ENCODE measurements at regions not wholly inside any gene's neighbourhood (a gene's known extent, or its start where the extent isn't known, plus 50 kb on each side); places are given as distances from the start of the nearest gene placed in this dataset.

GRCh38 chr6:71420693-71421328 lies 132.2 kb downstream of the OGFRL1 start:
- Histone ChIP-seq H3K4me3 (ENCODE audit: low read depth, low read length) (peak overlapping the region; percentile 79), H3K4me1 (ENCODE audit: insufficient read depth) (no peaks in the 10 kb centered on the region), H3K36me3 (ENCODE audit: insufficient read depth) (no peaks in the 10 kb centered on the region), H3K27ac (ENCODE audit: low read depth) (peak overlapping the region; percentile 76)
- DNase-seq (ENCODE audit: extremely low spot score), result peak; percentile 80
- 4% methylated on average over 46 of the region's 46 CpGs for WGBS

DNA sequence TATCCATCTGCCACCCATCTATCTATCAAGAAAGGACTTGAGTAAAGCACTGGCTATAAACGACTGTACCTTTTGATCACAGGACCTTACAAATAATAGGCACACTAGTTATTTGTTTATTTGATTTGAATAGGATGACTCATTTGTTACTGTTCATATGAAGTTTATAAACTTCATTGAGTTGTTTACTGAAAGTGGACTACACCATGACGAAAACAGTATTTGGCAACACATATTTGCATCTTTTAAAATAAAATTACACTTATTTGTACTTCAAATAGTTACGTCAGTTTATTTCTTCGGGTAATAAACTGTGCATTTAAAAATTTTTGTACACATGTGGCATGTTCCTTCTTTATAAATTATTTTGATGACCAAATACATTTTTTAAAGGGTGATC lies 133.0 kb downstream of the OGFRL1 start:
- no peak overlapping the region for H3K27ac ChIP-seq (ENCODE audit: low read depth)
- no peaks in the 10 kb centered on the region for H3K36me3 ChIP-seq (ENCODE audit: insufficient read depth)
- 73% methylated on average over 4 of the region's 4 CpGs for WGBS
- no peak overlapping the region for H3K4me3 ChIP-seq (ENCODE audit: low read depth, low read length)
- H3K4me1 ChIP-seq (ENCODE audit: insufficient read depth), result no peaks in the 10 kb centered on the region
- DNase-seq (ENCODE audit: extremely low spot score), result no peak

GRCh38 chr6:71430018-71430417 lies 141.4 kb downstream of the OGFRL1 start:
- Histone ChIP-seq H3K4me3 (ENCODE audit: low read depth, low read length) (no peak overlapping the region), H3K36me3 (ENCODE audit: insufficient read depth) (no peaks in the 10 kb centered on the region), H3K4me1 (ENCODE audit: insufficient read depth) (no peaks in the 10 kb centered on the region), H3K27ac (ENCODE audit: low read depth) (no peak overlapping the region)
- no peak for DNase-seq (ENCODE audit: extremely low spot score)
- WGBS, result 72% methylated on average over 3 of the region's 3 CpGs

DNA sequence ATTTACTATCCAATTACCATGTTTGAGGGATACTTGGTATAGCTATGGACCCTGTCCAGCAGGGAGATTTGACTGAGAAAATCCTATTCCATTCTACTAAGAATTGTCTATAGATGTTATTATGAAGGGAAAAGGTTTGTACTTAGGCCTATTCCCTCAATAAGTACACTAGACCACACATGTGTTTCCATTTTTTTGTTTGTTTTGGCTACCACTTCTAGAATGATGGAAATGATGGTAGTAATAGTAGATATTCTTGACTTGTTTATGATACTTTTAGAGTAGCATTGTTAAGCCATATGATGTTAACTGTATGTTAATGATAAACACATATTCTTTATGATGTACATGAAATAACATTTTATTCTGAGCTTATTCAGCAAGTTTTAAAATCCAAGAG lies 144.8 kb downstream of the OGFRL1 start:
- H3K4me3 ChIP-seq (ENCODE audit: low read depth, low read length), result no peak overlapping the region
- H3K36me3 ChIP-seq (ENCODE audit: insufficient read depth), result no peaks in the 10 kb centered on the region
- H3K27ac ChIP-seq (ENCODE audit: low read depth), result no peak overlapping the region
- no peaks in the 10 kb centered on the region for H3K4me1 ChIP-seq (ENCODE audit: insufficient read depth)
- no peak for DNase-seq (ENCODE audit: extremely low spot score)

DNA sequence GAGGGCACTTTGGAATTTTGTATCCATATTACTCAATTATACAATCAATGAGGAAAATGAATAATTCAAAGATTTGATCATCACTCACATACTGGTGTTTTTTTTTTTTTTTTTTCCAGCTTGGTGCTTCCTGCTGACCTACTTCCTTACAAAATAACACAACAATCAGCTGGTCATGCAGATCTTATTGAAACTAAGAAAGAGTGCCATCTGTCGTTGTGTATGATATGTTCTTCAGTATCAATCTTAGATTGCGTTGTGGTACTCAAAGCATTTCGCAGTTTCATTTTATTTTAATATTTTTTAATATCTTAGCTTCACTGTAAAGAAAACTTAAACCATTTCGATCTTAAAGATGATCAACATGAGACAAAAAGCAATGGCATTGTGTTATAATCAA lies 155.6 kb downstream of the OGFRL1 start:
- H3K27ac ChIP-seq (ENCODE audit: low read depth), result no peak overlapping the region
- no peaks in the 10 kb centered on the region for H3K36me3 ChIP-seq (ENCODE audit: insufficient read depth)
- DNase-seq (ENCODE audit: extremely low spot score), result no peak
- WGBS, result 81% methylated on average over 4 of the region's 4 CpGs
- no peaks in the 10 kb centered on the region for H3K4me1 ChIP-seq (ENCODE audit: insufficient read depth)
- no peak overlapping the region for H3K4me3 ChIP-seq (ENCODE audit: low read depth, low read length)

GRCh38 chr6:71446057-71446456 lies 157.4 kb downstream of the OGFRL1 start:
- WGBS, result 65% methylated on average over 2 of the region's 2 CpGs
- Histone ChIP-seq H3K36me3 (ENCODE audit: insufficient read depth) (no peaks in the 10 kb centered on the region), H3K4me1 (ENCODE audit: insufficient read depth) (no peaks in the 10 kb centered on the region), H3K4me3 (ENCODE audit: low read depth, low read length) (no peak overlapping the region), H3K27ac (ENCODE audit: low read depth) (no peak overlapping the region)
- no peak for DNase-seq (ENCODE audit: extremely low spot score)

DNA sequence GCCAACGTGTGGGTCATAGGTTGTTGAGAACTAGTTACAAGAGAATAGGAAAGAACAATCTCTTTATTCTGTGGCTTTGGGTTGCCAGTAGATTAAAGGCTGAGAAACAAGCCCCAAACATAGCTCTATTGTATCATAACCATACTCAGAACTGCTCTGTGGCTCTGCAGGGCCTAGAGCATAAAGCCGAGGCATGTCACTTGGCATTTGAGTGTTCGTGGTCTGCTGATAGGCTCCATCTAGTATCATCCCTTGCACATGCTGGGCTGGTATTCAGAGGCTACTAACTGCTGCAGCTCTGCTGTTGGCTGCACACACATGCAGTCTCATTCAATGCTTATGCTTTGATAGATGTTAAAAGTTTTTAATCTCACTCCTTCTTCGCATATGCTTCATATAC lies 157.9 kb downstream of the OGFRL1 start:
- WGBS, result 66% methylated on average over 4 of the region's 4 CpGs
- no peak for DNase-seq (ENCODE audit: extremely low spot score)
- H3K4me3 ChIP-seq (ENCODE audit: low read depth, low read length), result no peak overlapping the region
- no peaks in the 10 kb centered on the region for H3K36me3 ChIP-seq (ENCODE audit: insufficient read depth)
- no peak overlapping the region for H3K27ac ChIP-seq (ENCODE audit: low read depth)
- no peaks in the 10 kb centered on the region for H3K4me1 ChIP-seq (ENCODE audit: insufficient read depth)

- Histone ChIP-seq H3K4me3 (ENCODE audit: low read depth, low read length) (no peak overlapping the region), H3K36me3 (ENCODE audit: insufficient read depth) (no peaks in the 10 kb centered on the region), H3K27ac (ENCODE audit: low read depth) (no peak overlapping the region), H3K4me1 (ENCODE audit: insufficient read depth) (no peaks in the 10 kb centered on the region)
- WGBS, result 46% methylated on average over 5 of the region's 5 CpGs
- no peak for DNase-seq (ENCODE audit: extremely low spot score)
Observed at GRCh38 chr6:71452697-71453370, 164.2 kb downstream of the OGFRL1 start.

- DNase-seq (ENCODE audit: extremely low spot score), result no peak
- no peaks in the 10 kb centered on the region for H3K36me3 ChIP-seq (ENCODE audit: insufficient read depth)
- H3K27ac ChIP-seq (ENCODE audit: low read depth), result no peak overlapping the region
- H3K4me3 ChIP-seq (ENCODE audit: low read depth, low read length), result no peak overlapping the region
- H3K4me1 ChIP-seq (ENCODE audit: insufficient read depth), result no peaks in the 10 kb centered on the region
Observed at GRCh38 chr6:71453371-71453706, 164.7 kb downstream of the OGFRL1 start.

DNA sequence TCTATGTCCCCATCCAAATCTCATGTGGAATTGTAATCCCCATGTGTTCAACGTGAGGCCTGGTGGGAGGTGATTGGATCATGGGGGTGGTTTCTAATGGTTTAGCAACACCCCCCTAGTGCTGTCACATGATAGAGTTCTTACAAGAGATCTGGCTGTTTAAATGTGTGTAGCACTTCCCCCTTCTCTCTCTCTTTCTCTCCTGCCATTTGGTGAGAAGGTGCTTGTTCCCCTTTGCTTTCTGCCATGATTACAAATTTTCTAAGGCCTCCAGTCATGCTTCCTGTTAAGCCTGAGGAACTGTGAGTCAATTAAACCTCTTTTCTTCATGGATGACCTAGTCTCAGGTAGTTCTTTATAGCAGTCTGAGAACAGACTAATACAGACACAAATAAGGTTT lies 165.4 kb downstream of the OGFRL1 start:
- no peak for DNase-seq (ENCODE audit: extremely low spot score)

DNA sequence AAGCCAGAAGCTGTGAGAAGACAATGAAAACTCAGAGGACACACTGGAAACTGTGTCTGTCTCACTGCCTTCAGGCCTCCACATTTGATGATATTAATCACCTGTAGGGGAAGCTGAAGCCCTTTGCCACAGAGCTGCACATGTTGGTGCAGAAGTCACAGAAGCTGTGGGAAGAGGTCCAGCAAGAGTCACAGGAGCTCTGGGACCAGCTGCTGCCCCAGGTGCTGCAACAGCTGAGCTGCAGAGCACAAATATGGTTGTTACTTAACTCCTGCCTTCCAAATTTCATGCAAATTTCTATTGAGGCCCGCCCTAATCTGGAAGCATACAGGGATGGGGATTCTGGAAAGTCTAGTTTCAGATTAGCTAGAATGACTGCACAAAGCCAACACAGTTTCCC lies 169.3 kb downstream of the OGFRL1 start:
- H3K4me3 ChIP-seq (ENCODE audit: low read depth, low read length), result no peak overlapping the region
- DNase-seq (ENCODE audit: extremely low spot score), result no peak
- WGBS, result 92% methylated on average over 1 of the region's 1 CpG
- no peaks in the 10 kb centered on the region for H3K36me3 ChIP-seq (ENCODE audit: insufficient read depth)
- H3K4me1 ChIP-seq (ENCODE audit: insufficient read depth), result no peaks in the 10 kb centered on the region
- H3K27ac ChIP-seq (ENCODE audit: low read depth), result no peak overlapping the region

More for the DNA sequence above, 165.4 kb downstream of the OGFRL1 start:
- WGBS, result 71% methylated on average over 1 of the region's 1 CpG
- Histone ChIP-seq H3K27ac (ENCODE audit: low read depth) (no peak overlapping the region), H3K4me1 (ENCODE audit: insufficient read depth) (no peaks in the 10 kb centered on the region), H3K4me3 (ENCODE audit: low read depth, low read length) (no peak overlapping the region), H3K36me3 (ENCODE audit: insufficient read depth) (no peaks in the 10 kb centered on the region)

DNA sequence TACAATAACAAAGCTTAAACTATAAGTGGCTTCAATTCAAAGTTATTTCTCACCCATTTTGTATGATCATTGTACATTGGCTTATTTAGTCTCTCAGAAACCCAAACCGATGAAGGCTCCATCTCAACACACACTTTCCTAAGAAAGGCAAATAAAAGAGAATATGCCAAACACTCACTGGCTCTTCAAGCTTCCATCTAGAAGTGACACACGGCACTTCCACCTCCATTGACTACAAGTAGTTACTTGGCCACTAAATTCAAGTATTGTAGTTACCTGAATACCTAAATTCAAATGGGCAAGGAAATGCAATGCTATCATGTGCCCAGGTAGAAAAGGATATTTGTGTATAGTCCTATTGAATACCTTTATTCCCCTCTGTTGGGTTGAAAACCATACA lies 170.6 kb downstream of the OGFRL1 start:
- WGBS, result over 99% methylated on average over 2 of the region's 2 CpGs
- DNase-seq (ENCODE audit: extremely low spot score), result no peak
- Histone ChIP-seq H3K4me3 (ENCODE audit: low read depth, low read length) (no peak overlapping the region), H3K4me1 (ENCODE audit: insufficient read depth) (no peaks in the 10 kb centered on the region), H3K27ac (ENCODE audit: low read depth) (no peak overlapping the region), H3K36me3 (ENCODE audit: insufficient read depth) (no peaks in the 10 kb centered on the region)

DNA sequence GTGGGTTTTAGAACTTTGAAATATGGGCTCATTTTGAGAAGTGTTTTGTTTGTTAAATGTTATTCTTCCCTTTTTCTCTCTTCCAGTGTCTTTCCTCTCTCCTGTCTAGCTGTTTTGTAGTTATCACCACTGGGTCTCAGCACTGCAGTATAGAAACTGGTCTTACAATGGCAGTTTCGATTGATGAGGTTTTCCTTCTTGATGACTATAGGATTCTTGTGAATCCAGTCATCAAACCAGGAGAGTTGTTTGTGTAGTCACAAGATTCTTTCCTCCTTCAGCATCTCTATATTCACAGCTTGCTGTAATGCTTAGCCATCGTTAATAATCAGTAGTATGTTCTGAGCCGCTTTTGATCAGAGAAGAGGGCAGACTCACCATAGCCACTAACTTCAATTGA lies 172.3 kb downstream of the OGFRL1 start:
- no peaks in the 10 kb centered on the region for H3K4me1 ChIP-seq (ENCODE audit: insufficient read depth)
- 89% methylated on average over 3 of the region's 3 CpGs for WGBS
- no peak overlapping the region for H3K27ac ChIP-seq (ENCODE audit: low read depth)
- no peak overlapping the region for H3K4me3 ChIP-seq (ENCODE audit: low read depth, low read length)
- no peaks in the 10 kb centered on the region for H3K36me3 ChIP-seq (ENCODE audit: insufficient read depth)
- DNase-seq (ENCODE audit: extremely low spot score), result no peak

- WGBS, result 40% methylated on average over 1 of the region's 1 CpG
- Histone ChIP-seq H3K36me3 (ENCODE audit: insufficient read depth) (no peaks in the 10 kb centered on the region), H3K4me3 (ENCODE audit: low read depth, low read length) (no peak overlapping the region), H3K4me1 (ENCODE audit: insufficient read depth) (no peaks in the 10 kb centered on the region), H3K27ac (ENCODE audit: low read depth) (no peak overlapping the region)
- no peak for DNase-seq (ENCODE audit: extremely low spot score)
Observed at GRCh38 chr6:71463061-71463460, 174.4 kb downstream of the OGFRL1 start.

- Histone ChIP-seq H3K27ac (ENCODE audit: low read depth) (no peak overlapping the region), H3K4me1 (ENCODE audit: insufficient read depth) (no peaks in the 10 kb centered on the region), H3K4me3 (ENCODE audit: low read depth, low read length) (no peak overlapping the region), H3K36me3 (ENCODE audit: insufficient read depth) (no peaks in the 10 kb centered on the region)
- WGBS, result 33% methylated on average over 1 of the region's 1 CpG
- no peak for DNase-seq (ENCODE audit: extremely low spot score)
Observed at GRCh38 chr6:71465096-71465495, 176.5 kb downstream of the OGFRL1 start.
